OCI-LY1 (cell line): ENCODE measurements at regions not wholly inside any gene's neighbourhood (a gene's known extent, or its start where the extent isn't known, plus 50 kb on each side); places are given as distances from the start of the nearest gene placed in this dataset.

Source experiments
- CTCF ChIP-seq: fragments of 200-600 bp; sonication (generic), shearing (Covaris generic); IDR thresholded peaks from 2 replicates; pipeline ENCODE4 v1.5.1; 2017; ENCODE audit warnings: mild to moderate bottlenecking, antibody characterized with exemption, low read length, moderate library complexity, mixed read lengths
- EZH2 ChIP-seq: fragments of 200-600 bp; sonication (generic), shearing (Covaris generic); IDR thresholded peaks from 2 replicates; pipeline ENCODE4 v1.8.0; 2017; ENCODE audit warnings: borderline replicate concordance, mixed run types, mild to moderate bottlenecking, antibody characterized with exemption, low read length, moderate library complexity, mixed read lengths

DNA sequence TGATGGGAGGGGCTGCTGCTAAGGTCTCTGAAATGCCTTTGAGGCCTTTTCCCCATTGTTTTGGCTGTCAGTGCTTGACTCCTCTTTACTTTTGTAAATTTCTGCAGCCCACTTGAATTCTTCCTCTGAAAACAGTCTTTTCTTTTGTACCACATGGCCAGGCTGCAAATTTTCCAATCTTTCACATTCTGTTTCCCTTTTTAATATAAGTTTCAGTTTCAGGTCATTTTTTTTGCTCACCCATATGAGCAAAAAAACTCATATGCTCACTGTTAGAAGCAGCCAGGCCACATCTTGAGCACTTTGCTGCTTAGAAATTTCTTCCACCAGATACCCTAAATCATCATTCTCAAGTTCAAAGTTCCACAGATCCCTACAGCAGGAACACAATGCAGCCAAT is 234.6 kb upstream of the ADRA1B start:
- TF ChIP-seq CTCF, result no peak
- TF ChIP-seq EZH2, result no peak
